HG02970 (cell line): ENCODE measurements at regions not wholly inside any gene's neighbourhood (a gene's known extent, or its start where the extent isn't known, plus 50 kb on each side); places are given as distances from the start of the nearest gene placed in this dataset.
"Not testable (repeated sequence)": the region's sequence is repeated elsewhere in the genome, so short reads cannot be mapped to it uniquely, and the experiment has no call there.

Experiments used
- ATAC-seq: cut with Tn5 transposase; IDR thresholded peaks from one replicate; pipeline ENCODE4 v1.9.1; 2021; ENCODE audit warnings: mild to moderate bottlenecking, moderate library complexity, moderate number of reproducible peaks; ENCODE audit not compliant: unreplicated experiment, low FRiP score

- ATAC-seq = no peak
These were observed 744.7 kb upstream of the CCDC179 start for GRCh38 chr11:23604966-23605365.

- no peak for ATAC-seq
These were observed 745.9 kb upstream of the CCDC179 start for GRCh38 chr11:23606191-23606590.

GRCh38 chr11:23611726-23612125 lies 751.5 kb upstream of the CCDC179 start:
- ATAC-seq = no peak

DNA sequence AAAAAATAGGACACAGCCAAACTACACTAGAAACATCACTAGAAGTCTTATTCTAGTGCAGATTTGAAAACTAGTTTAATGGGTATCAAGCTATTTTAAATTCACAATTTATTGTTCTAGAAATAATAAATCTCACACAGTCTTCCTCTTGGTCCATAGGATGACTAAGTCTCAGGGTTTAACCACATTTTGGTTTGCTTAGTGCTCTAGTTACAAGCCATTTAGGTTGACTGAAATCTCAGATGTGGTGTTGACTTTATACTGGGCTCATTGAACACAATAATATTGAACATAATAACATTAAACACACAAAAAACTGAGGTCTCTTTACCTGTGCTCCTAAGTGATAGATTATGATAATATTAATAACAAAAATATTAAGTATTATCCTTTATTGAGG lies 760.3 kb upstream of the CCDC179 start:
- no peak for ATAC-seq

GRCh38 chr11:23632293-23632692 lies 772.0 kb upstream of the CCDC179 start:
- ATAC-seq = no peak

DNA sequence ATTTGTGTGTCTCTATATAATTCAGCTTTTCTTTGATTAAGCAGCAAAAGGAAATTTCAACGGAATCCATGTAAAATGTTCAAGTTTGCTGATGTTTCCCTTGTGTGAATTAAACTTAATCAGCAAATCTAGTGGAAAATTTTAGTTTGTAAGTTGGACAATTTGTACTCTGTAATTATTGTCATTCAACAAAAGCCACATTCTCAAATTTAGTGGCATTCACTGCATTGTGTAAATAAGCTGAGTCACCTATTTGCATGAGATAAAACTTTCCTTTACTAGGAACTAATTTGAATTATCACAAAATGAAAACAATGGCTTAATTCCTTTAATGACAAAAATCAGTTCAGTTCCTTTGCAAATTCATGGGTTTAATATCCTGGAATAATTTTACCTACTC lies 784.2 kb upstream of the CCDC179 start:
- ATAC-seq = no peak

DNA sequence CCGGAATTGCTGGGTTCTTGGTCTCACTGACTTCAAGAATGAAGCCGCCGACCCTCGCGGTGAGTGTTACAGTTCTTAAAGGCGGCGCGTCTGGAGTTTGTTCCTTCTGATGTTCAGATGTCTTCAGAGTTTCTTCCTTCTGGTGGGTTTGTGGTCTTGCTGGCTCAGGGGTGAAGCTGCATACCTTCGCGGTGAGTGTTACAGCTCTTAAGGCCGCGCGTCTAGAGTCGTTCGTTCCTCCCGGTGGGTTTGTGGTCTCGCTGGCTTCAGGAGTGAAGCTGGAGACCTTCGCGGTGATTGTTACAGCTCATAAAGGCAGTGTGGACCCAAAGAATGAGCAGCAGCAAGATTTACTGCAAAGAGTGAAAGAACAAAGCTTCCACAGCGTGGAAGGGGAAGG lies 792.1 kb upstream of the CCDC179 start:
- ATAC-seq = not testable (repeated sequence)

DNA sequence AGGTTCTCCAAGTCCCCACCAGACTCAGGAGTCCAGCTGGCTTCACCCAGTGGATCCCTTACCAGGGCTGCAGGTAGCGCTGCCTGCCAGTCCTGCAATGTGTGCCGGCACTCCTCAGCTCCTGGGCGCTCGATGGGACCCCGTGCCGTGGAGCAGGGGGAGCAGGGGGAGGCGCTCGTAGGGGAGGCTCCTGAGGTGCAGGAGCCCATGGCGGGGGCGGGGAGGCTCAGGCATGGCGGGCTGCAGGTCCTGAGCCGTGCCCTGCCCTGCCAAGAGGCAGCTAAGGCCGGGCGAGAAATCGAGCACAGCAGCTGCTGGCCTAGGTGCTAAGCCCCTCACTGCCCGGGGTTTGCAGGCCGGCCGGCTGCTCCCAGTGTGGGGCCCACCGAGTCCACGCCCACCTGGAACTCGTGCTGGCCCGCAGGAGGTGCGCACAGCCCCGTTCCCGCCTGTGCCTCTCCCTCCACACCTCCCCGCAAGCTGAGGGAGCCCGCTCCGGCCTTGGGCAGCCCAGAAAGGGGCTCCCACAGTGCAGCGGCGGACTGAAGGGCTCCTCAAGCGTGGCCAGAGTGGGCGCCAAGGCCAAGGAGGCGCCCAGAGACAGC lies 792.9 kb upstream of the CCDC179 start:
- ATAC-seq = no peak

- ATAC-seq = no peak
These were observed 808.0 kb upstream of the CCDC179 start for GRCh38 chr11:23668324-23668723.

DNA sequence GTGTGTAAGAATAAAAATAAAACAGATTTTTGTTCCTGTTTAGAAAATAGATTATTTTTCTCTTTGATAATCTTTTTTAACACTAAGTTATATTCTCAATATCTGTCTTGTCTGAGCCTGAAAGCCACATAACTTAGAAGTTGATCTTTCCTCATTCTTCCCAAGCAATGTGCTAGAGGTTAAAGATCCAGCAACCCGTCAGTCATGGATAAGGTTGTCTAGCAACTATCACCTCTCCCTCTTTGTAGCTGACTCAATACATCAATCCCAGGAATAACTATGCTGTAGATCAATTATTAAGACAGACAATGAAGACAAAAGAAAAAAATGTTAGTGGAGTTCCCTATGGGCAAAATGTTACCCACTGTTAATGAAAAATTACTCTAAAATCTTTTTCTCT lies 813.1 kb upstream of the CCDC179 start:
- no peak for ATAC-seq

- ATAC-seq = no peak
These were observed 814.6 kb upstream of the CCDC179 start for GRCh38 chr11:23674866-23675265.

GRCh38 chr11:23679041-23679440 lies 817.8 kb upstream of the LUZP2 start:
- ATAC-seq = no peak

DNA sequence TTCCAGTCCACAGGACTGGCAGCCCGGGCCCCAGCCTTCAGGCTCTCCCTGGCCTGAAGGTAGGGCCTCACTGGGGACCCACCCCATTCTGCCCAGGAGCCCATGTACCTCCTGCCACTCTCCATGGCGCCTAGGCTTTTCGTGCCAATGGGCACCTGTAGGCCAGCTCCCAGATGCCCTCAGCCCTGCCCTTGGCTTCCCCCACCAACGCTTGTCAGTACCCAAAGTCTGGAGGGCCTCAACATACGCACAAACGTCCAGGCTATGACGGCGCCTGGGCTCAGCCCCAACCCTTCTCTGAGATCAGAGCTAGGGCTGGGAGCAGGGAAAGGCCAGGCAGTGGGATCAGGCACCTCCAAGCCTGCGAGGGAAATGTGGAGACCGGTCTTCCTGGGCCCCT lies 816.9 kb upstream of the LUZP2 start:
- ATAC-seq = no peak

- no peak for ATAC-seq
These were observed 816.2 kb upstream of the LUZP2 start for GRCh38 chr11:23680488-23681230.

DNA sequence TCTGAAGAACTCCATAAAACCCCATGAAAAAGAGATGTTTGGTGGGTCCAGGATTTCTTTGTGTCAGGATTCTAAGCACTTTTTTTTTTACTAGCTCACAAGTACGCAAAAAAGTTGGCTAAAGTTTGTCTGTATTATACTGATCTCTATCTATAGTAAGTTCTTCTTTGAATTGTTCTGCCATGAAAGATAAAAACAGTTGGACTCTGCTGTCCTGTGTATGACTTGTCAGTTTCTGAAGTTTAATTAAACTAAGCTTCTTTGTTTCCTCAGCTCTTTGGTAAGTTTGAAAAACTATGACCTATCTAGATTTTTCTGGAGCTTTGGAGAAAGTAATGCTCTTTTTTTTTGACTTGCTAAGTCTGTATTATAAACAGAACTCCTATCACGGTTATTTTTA lies 812.2 kb upstream of the LUZP2 start:
- no peak for ATAC-seq

DNA sequence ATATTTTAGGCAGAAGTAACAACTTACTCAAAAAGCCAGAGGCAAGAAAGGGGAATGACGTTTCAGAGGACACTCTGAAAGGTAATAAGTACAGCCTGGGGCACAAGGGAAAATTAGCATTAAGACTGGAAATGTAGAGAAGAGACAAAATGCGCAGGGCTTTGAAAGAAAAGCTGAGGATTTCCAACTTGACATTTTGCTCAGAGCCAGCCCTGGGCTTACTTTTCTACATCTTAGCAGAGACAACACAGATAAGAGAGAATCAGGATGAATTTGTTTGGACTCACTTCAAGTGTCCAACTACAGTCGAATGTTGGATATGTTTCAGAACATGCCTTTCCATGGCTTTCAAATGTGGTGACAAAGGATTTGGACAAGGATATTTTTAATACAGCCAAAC lies 808.9 kb upstream of the LUZP2 start:
- ATAC-seq = no peak

DNA sequence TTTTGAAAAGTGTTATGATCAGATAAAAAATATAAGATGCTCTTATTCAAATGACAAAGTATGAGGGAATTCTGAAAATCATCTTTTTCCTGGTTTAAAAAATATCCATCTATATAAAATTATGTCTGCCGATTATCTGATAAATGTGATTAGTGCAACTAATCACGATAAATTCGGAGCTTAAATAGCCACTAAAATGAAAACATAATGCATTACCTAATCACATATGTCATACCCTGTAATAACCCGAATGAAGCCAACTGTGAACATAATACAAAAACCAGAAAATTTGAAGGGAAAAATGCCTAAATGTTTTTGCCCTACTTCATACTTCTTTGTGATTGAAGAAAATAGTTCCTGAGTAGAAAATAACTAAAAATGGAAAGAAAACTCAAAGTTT lies 808.4 kb upstream of the LUZP2 start:
- ATAC-seq = no peak

- no peak for ATAC-seq
These were observed 808.0 kb upstream of the LUZP2 start for GRCh38 chr11:23688835-23689234.

GRCh38 chr11:23696688-23697415 lies 800.0 kb upstream of the LUZP2 start:
- no peak for ATAC-seq

GRCh38 chr11:23704183-23704582 lies 792.7 kb upstream of the LUZP2 start:
- ATAC-seq = no peak

- ATAC-seq = no peak
These were observed 784.9 kb upstream of the LUZP2 start for GRCh38 chr11:23711981-23712380.

- ATAC-seq = no peak
These were observed 777.8 kb upstream of the LUZP2 start for GRCh38 chr11:23719016-23719415.
